ENCODE measurements at regions not wholly inside any gene's neighbourhood (a gene's known extent, or its start where the extent isn't known, plus 50 kb on each side); places are given as distances from the start of the nearest gene placed in this dataset.
"Not testable (repeated sequence)": the region's sequence is repeated elsewhere in the genome, so short reads cannot be mapped to it uniquely, and the experiment has no call there.

- Histone ChIP-seq H3K36me3 (no peaks in the 10 kb centered on the region), H3K27me3 (no peaks in the 10 kb centered on the region), H3K4me3 (no peak overlapping the region), H3K9me3 (0 out of 2 replicates have a peak, but pooled peaks cover 4% of the 10 kb centered on the region)
- DNase-seq = no peak
These were observed 693.0 kb upstream of the CDH6 start for GRCh38 chr5:30500513-30500912.

DNA sequence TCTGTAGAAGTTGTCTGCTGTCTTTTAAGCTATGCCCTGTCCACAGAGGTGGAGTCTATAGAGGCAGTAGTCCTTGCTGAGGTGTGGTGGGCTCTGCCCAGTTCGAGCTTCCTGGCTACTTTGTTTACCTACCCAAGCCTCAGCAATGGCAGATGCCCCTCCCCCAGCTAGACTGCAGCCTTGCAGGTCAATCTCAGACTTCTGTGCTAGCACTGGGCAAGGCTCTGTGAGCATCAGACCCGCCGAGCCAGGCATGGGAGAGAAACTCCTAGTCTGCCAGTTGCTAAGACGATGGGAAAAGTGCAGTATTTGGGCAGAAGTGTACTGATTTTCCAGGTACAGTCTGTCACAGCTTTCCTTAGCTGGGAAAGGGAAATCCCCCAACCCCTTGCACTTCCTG lies 694.1 kb upstream of the CDH6 start:
- Histone ChIP-seq H3K4me3 (no peak overlapping the region), H3K27me3 (no peaks in the 10 kb centered on the region), H3K36me3 (no peaks in the 10 kb centered on the region), H3K9me3 (0 out of 2 replicates have a peak, but pooled peaks cover 4% of the 10 kb centered on the region)
- DNase-seq = no peak

DNA sequence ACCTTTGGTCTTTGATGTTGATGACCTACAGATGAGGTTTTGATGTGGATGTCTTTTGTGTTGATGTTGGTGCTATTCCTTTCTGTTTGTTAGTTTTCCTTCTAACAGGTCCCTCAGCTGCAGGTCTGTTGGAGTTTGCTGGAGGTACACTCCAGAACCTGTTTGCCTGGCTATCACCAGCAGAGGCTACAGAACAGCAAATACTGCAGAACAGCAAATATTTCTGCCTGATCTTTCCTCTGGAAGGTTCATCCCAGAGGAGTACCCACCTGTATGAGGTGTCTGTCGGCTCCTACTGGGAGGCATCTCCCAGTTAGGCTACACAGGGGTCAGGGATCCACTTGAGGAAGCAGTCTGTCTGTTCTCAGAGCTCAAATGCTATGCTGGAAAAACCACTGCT lies 694.5 kb upstream of the CDH6 start:
- H3K4me3 ChIP-seq = no peak overlapping the region

DNA sequence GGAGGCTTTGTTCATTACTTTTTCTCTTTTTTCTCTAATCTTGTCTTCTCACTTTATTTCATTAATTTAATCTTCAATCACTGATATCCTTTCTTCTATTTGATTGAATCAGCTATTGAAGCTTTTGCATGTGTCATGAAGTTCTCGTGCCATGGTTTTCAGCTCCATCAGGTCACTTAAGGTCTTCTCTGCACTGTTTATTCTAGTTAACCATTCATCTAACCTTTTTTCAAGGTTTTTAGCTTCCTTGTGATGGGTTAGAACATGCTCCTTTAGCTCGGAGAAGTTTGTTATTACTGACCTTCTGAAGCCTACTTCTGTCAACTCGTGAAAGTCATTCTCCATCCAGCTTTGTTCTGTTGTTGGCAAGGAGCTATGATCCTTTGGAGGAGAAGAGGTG lies 695.0 kb upstream of the CDH6 start:
- H3K4me3 ChIP-seq, DNase-seq: not testable (repeated sequence)

More for the DNA sequence above, 694.5 kb upstream of the CDH6 start:
- Histone ChIP-seq H3K27me3 (no peaks in the 10 kb centered on the region), H3K36me3 (no peaks in the 10 kb centered on the region), H3K9me3 (0 out of 2 replicates have a peak, but pooled peaks cover 4% of the 10 kb centered on the region)
- DNase-seq = no peak

DNA sequence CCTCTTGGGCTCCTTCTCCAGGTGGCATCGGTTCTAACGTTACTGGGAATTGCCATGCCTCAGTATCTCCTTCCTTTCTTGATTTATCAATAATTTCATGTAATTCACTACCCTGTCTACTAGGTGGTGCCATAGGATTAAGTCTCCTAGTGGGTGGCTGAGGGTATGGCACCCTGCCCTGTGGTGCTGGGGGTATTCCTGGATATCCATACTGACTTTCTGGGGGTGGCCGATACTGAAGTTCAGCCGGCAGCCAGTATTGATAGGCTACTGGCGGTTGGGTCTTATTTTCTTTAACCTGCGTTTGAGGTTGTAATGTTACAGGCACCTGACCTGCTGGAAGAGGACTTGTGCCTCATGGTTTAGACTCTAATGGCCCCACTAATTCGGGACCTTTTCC lies 699.4 kb upstream of the CDH6 start:
- DNase-seq, H3K36me3 ChIP-seq, H3K4me3 ChIP-seq, H3K27me3 ChIP-seq, H3K9me3 ChIP-seq: not testable (repeated sequence)

More for the DNA sequence above, 695.0 kb upstream of the CDH6 start:
- not testable (repeated sequence) for H3K36me3 ChIP-seq, H3K27me3 ChIP-seq, H3K9me3 ChIP-seq

DNA sequence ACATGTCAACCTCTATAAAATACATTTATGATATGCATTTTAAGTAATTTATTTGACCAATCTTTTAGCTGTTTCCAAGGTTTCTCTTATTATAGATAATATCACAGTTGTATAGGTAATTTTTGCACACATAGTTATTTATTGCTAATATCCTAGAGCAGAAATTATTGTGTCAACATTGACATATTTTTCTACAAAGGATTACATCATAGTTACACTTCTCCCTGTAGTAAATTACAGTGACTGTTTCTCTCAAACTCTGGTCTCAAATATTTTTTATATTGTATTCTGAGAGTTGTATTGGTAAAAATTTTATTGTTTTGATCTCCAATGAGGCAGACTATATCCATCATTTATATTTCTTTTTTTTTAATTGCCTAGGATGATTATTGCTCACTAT lies 714.4 kb upstream of the CDH6 start:
- H3K9me3 ChIP-seq = peaks cover 18% of the 10 kb centered on the region
- no peaks in the 10 kb centered on the region for H3K27me3 ChIP-seq
- no peaks in the 10 kb centered on the region for H3K36me3 ChIP-seq
- no peak overlapping the region for H3K4me3 ChIP-seq
- no peak for DNase-seq

- Histone ChIP-seq H3K27me3 (no peaks in the 10 kb centered on the region), H3K9me3 (peaks cover 15% of the 10 kb centered on the region), H3K4me3 (no peak overlapping the region), H3K36me3 (no peaks in the 10 kb centered on the region)
- no peak for DNase-seq
These were observed 718.1 kb upstream of the CDH6 start for GRCh38 chr5:30475429-30475828.

DNA sequence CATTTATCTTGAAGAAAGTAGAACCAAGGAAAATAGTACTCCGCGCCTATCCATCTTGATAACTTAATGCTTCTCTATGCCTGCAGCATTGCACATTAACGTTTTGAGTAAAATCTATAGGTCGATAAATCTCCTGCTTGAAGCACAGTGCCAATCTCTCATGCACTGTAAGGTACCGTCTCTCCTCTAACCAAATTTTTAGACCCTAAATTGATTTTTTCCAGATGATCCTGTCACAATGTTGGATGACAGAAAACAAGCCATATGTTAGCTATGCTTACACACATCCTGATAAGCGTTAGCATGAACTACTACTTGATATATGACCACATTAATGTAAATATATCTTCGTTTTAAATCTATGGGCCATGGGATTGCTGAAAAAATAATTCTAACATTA lies 723.8 kb upstream of the CDH6 start:
- H3K4me3 ChIP-seq = no peak overlapping the region
- H3K9me3 ChIP-seq = peaks cover 4% of the 10 kb centered on the region; the same call in 1 of the 2 replicates
- no peaks in the 10 kb centered on the region for H3K36me3 ChIP-seq
- no peaks in the 10 kb centered on the region for H3K27me3 ChIP-seq
- no peak for DNase-seq

DNA sequence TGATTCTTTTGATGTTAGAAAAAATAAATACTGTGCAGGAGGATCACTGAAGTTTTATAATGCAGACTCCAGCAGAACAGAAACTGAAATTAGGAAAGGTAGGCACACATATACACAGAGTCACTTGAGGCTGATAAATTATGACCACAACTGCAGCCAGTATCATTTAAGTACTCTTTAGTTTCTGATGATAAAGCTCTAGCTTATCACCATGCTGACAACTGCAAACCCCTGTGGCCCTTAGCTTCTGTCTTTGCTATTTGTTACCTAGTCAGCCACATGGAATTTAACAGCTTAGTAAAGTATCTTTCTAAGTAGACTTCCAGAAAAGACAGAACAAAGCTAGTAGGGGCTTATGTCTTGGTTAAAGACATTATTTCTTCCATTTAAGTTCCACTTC lies 734.8 kb upstream of the CDH6 start:
- no peak for DNase-seq
- no peaks in the 10 kb centered on the region for H3K27me3 ChIP-seq
- H3K36me3 ChIP-seq = no peaks in the 10 kb centered on the region
- no peak overlapping the region for H3K4me3 ChIP-seq
- peaks cover 8% of the 10 kb centered on the region for H3K9me3 ChIP-seq

DNA sequence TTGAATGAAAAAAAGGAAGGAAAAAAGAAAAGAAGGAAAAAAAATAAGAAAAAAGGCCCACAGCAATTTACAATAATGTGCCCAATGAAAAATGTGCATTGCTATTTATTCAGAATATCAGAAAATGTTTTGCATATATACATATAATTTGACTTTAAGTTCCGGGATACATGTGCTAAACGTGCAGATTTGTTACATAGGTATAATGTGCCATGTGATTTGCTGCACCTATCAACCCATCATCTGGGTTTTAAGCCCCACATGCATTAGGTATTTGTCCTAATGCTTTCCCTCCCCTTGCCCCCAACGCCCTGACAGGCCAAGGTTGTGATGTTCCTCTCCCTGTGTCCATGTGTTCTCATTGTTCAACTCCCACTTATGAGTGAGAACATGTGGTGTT lies 738.0 kb upstream of the CDH6 start:
- H3K9me3 ChIP-seq, DNase-seq, H3K36me3 ChIP-seq, H3K27me3 ChIP-seq, H3K4me3 ChIP-seq: not testable (repeated sequence)

GRCh38 chr5:30453168-30453567 lies 740.3 kb upstream of the CDH6 start:
- no peak overlapping the region for H3K4me3 ChIP-seq
- no peaks in the 10 kb centered on the region for H3K27me3 ChIP-seq
- H3K9me3 ChIP-seq = no peaks in the 10 kb centered on the region
- no peaks in the 10 kb centered on the region for H3K36me3 ChIP-seq
- no peak for DNase-seq

- H3K9me3 ChIP-seq = no peaks in the 10 kb centered on the region
- DNase-seq = no peak
- no peak overlapping the region for H3K4me3 ChIP-seq
- no peaks in the 10 kb centered on the region for H3K27me3 ChIP-seq
- H3K36me3 ChIP-seq = no peaks in the 10 kb centered on the region
These were observed 743.3 kb upstream of the CDH6 start for GRCh38 chr5:30450153-30450552.

- H3K27me3 ChIP-seq = no peaks in the 10 kb centered on the region
- DNase-seq = no peak
- H3K36me3 ChIP-seq = no peaks in the 10 kb centered on the region
- H3K4me3 ChIP-seq = no peak overlapping the region
- H3K9me3 ChIP-seq = no peaks in the 10 kb centered on the region; the same call in 1 of the 2 replicates
These were observed 746.1 kb upstream of the CDH6 start for GRCh38 chr5:30447431-30447830.

DNA sequence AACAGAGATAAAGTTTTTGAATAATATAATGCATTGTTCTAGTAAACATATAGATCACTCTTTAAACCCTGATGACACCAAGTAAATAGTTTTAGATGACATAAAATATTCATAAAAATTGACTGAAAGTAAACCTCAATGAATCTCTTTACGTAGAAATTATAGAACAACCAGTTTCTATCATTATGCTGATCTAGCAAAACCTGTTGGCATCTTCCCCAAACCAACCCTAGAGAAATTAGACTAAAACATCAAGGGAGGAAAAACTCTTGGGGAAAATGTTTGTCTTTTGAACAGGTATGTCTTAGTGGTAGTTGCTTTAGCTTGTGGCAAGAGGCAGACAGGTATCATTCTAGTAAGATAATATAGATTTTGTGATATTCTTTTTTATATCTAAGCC lies 747.0 kb upstream of the CDH6 start:
- DNase-seq = no peak
- Histone ChIP-seq H3K27me3 (no peaks in the 10 kb centered on the region), H3K4me3 (no peak overlapping the region), H3K9me3 (no peaks in the 10 kb centered on the region; the same call in none of the 2 replicates), H3K36me3 (no peaks in the 10 kb centered on the region)

- H3K36me3 ChIP-seq = no peaks in the 10 kb centered on the region
- H3K9me3 ChIP-seq = peaks cover 13% of the 10 kb centered on the region
- no peaks in the 10 kb centered on the region for H3K27me3 ChIP-seq
- H3K4me3 ChIP-seq = no peak overlapping the region
- DNase-seq = no peak
These were observed 754.7 kb upstream of the CDH6 start for GRCh38 chr5:30438785-30439184.

GRCh38 chr5:30436691-30437090 lies 756.8 kb upstream of the CDH6 start:
- no peak for DNase-seq
- H3K4me3 ChIP-seq = no peak overlapping the region
- H3K36me3 ChIP-seq = no peaks in the 10 kb centered on the region
- peaks cover 18% of the 10 kb centered on the region; the same call in 1 of the 2 replicates for H3K9me3 ChIP-seq
- no peaks in the 10 kb centered on the region for H3K27me3 ChIP-seq

DNA sequence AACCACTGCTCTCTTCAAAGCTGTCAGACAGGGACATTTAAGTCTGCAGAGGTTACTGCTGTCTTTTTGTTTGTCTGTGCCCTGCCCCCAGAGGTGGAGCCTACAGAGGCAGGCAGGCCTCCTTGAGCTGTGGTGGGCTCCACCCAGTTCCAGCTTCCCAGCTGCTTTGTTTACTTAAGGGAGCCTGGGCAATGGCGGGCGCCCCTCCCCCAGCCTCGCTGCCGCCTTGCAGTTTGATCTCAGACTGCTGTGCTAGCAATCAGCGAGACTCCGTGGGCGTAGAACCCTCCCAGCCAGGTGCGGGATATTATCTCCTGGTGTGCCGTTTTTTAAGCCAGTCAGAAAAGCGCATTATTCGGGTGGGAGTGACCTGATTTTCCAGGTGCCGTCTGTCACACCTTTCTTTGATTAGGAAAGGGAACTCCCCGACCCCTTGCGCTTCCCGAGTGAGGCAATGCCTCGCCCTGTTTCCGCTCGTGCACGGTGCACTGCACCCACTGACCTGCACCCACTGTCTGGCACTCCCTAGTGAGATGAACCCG lies 764.5 kb upstream of the CDH6 start:
- not testable (repeated sequence) for H3K9me3 ChIP-seq, DNase-seq, H3K36me3 ChIP-seq, H3K27me3 ChIP-seq, H3K4me3 ChIP-seq

DNA sequence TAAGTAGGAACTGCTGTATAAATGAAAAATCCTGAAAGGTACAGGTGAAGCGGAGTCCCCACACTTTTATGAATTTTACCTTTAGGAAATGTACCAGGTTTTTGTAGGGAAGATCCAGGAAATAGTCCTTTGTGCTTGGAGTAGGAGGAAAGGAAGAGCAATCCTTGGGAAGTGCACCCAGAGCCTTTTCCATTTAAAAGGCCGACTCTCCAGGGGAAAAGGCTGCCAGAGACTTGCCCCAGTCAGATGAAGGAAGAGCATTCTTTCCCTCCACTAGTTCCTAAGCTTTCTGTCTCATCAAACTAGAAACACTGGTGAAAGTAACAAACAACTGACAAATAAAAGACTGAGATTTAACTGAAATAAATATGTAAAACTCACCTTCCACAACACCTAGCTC lies 779.4 kb upstream of the CDH6 start:
- Histone ChIP-seq H3K27me3 (no peaks in the 10 kb centered on the region), H3K9me3 (no peaks in the 10 kb centered on the region), H3K36me3 (no peaks in the 10 kb centered on the region), H3K4me3 (no peak overlapping the region)
- DNase-seq = no peak

DNA sequence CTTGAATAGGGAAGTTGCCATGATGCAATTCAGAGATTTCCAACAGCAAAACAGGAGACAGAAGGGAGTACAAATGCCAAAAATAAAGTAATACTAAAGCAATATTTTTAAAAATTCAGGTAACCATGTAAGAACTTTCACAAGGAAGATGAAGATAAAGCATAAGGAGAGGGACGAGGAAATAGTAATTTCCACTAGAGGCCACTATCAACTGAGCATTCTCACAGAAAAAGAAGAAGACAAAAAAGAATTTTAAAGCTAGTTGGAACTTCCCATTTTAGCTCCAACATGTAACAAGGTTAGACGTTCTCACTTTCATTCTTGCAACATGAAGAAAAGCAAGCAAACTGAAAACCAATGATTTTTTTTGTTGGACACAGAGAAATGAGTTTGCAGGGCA lies 779.9 kb upstream of the CDH6 start:
- Histone ChIP-seq H3K27me3 (no peaks in the 10 kb centered on the region), H3K36me3 (no peaks in the 10 kb centered on the region), H3K4me3 (no peak overlapping the region), H3K9me3 (no peaks in the 10 kb centered on the region)
- DNase-seq = no peak

Measured in MG63 (cell line).